Suprapubic skin (tissue), 3 donors: ENCODE measurements at regions not wholly inside any gene's neighbourhood (a gene's known extent, or its start where the extent isn't known, plus 50 kb on each side); places are given as distances from the start of the nearest gene placed in this dataset.

Experiments used
- EP300 ChIP-seq: sonication (generic); formaldehyde crosslinking; IDR thresholded peaks from one replicate; pipeline ENCODE4 v1.6.1; 2017; ENCODE audit warnings: antibody characterized with exemption
- TF ChIP-seq, protein P1 (sequence below), 2 donors: fragments of 200-600 bp in 1 of 2; fragments of 450-650 bp in 1 of 2; sonication (generic) in 1 of 2; IDR thresholded peaks; one replicate each; pipeline ENCODE4 v1.5.1; 2016 to 2019; ENCODE audit warnings: antibody characterized with exemption in 2 of 2, mild to moderate bottlenecking in 1 of 2, moderate library complexity in 1 of 2

DNA sequence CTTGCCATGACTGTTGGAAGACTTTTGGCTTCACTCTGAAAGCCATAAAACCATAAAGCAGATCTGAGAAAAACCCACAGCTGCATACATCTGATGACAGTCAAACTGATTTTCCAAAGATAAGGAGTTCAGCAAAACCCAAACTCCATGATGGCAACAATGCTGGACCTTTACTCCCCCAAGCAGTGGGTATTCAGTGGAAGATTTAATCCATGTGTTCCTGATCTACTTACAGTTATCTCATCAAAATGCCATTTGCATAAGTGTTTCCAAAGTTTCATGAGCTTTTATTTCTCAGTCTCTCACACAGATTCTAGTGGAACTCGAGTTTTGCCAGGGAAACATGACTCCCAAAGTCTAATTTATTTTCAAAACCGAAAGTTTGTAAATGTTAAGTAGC, 184.9 kb downstream of the ZC3H11B start:
- TF ChIP-seq, protein P1, sequence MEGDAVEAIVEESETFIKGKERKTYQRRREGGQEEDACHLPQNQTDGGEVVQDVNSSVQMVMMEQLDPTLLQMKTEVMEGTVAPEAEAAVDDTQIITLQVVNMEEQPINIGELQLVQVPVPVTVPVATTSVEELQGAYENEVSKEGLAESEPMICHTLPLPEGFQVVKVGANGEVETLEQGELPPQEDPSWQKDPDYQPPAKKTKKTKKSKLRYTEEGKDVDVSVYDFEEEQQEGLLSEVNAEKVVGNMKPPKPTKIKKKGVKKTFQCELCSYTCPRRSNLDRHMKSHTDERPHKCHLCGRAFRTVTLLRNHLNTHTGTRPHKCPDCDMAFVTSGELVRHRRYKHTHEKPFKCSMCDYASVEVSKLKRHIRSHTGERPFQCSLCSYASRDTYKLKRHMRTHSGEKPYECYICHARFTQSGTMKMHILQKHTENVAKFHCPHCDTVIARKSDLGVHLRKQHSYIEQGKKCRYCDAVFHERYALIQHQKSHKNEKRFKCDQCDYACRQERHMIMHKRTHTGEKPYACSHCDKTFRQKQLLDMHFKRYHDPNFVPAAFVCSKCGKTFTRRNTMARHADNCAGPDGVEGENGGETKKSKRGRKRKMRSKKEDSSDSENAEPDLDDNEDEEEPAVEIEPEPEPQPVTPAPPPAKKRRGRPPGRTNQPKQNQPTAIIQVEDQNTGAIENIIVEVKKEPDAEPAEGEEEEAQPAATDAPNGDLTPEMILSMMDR (IDR thresholded peaks at IDR 0.05), result no peak
- no peak for TF ChIP-seq EP300
